ENCODE measurements at regions not wholly inside any gene's neighbourhood (a gene's known extent, or its start where the extent isn't known, plus 50 kb on each side); places are given as distances from the start of the nearest gene placed in this dataset.
"Not testable (repeated sequence)": the region's sequence is repeated elsewhere in the genome, so short reads cannot be mapped to it uniquely, and the experiment has no call there.

DNA sequence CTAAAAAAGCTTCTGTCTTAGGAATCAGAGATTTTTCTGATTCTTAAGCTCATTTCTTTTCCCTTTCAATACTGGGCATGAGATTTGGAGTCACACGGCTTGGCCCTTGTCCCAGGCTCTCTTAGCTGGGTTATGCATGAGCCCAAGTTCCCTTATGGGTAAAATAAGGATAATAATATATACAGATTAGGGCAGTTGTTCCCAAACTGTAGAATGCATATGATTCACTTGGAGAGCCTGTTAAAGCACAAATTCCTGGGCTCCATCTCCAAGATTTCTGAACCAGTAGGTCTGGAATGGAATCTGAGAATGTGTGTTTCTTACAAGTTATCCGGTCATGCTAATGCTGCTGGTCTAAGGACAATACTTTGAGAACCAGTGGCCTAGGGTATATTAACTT is 154.0 kb downstream of the REEP3 start:
- TF ChIP-seq POLR2A (IDR thresholded peaks at IDR 0.05), result no peak
- no peak overlapping the region for H3K27ac ChIP-seq
- no peaks in the 10 kb centered on the region for H3K36me3 ChIP-seq
- no peaks in the 10 kb centered on the region for H3K9me3 ChIP-seq
- peaks cover 0 to 6% (median 0%) of the 10 kb centered on the region in 4 donors for H3K4me1 ChIP-seq
- H3K4me3 ChIP-seq, result no peak overlapping the region
- DNase-seq, result no peak
- no peaks in the 10 kb centered on the region for H3K27me3 ChIP-seq

DNA sequence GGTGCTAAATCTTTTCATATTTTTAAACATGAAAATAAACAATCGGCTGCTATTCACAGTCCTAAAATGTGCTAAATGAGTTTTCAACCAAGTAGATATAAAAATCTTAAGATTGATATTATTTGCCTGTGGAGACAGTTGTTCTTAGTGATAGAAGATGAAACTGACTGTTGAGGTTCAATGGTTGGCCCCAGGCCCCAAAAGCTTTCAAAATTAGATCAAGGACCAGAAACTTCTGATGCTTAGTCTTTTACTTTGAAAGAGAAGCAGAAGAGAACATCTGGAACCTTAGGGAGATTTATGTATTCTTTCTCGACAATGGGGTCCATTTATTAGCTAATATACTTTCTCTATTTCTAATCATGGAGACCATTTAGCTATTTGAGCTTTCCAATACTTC is 155.8 kb downstream of the REEP3 start:
- Histone ChIP-seq H3K36me3 (no peaks in the 10 kb centered on the region), H3K9me3 (no peaks in the 10 kb centered on the region), H3K4me1 (no peaks in the 10 kb centered on the region), H3K4me3 (no peak overlapping the region), H3K27ac (no peak overlapping the region), H3K27me3 (no peaks in the 10 kb centered on the region)
- no peak for DNase-seq
- TF ChIP-seq POLR2A (IDR thresholded peaks at IDR 0.05), result no peak
- TF ChIP-seq, protein P1, sequence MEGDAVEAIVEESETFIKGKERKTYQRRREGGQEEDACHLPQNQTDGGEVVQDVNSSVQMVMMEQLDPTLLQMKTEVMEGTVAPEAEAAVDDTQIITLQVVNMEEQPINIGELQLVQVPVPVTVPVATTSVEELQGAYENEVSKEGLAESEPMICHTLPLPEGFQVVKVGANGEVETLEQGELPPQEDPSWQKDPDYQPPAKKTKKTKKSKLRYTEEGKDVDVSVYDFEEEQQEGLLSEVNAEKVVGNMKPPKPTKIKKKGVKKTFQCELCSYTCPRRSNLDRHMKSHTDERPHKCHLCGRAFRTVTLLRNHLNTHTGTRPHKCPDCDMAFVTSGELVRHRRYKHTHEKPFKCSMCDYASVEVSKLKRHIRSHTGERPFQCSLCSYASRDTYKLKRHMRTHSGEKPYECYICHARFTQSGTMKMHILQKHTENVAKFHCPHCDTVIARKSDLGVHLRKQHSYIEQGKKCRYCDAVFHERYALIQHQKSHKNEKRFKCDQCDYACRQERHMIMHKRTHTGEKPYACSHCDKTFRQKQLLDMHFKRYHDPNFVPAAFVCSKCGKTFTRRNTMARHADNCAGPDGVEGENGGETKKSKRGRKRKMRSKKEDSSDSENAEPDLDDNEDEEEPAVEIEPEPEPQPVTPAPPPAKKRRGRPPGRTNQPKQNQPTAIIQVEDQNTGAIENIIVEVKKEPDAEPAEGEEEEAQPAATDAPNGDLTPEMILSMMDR (IDR thresholded peaks at IDR 0.05), result no peak

DNA sequence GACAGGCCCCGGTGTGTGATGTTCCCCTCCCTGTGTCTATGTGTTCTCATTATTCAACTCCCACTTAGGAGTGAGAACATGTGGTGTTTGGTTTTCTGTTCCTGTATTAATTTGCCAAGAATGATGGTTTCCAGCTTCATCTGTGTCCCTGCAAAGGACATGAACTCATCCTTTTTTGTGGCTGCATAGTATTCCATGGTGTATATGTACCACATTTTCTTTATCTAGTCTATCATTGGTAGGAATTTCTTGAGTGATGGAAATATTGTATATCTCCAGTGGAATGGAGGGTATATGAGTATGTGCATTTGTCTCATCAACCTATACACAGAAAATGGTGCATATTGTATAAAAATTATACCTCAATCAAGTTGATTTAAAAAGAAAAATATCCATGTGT is 159.3 kb downstream of the REEP3 start:
- not testable (repeated sequence) for H3K4me1 ChIP-seq, H3K27me3 ChIP-seq, H3K9me3 ChIP-seq, H3K27ac ChIP-seq, H3K4me3 ChIP-seq, H3K36me3 ChIP-seq, DNase-seq

DNA sequence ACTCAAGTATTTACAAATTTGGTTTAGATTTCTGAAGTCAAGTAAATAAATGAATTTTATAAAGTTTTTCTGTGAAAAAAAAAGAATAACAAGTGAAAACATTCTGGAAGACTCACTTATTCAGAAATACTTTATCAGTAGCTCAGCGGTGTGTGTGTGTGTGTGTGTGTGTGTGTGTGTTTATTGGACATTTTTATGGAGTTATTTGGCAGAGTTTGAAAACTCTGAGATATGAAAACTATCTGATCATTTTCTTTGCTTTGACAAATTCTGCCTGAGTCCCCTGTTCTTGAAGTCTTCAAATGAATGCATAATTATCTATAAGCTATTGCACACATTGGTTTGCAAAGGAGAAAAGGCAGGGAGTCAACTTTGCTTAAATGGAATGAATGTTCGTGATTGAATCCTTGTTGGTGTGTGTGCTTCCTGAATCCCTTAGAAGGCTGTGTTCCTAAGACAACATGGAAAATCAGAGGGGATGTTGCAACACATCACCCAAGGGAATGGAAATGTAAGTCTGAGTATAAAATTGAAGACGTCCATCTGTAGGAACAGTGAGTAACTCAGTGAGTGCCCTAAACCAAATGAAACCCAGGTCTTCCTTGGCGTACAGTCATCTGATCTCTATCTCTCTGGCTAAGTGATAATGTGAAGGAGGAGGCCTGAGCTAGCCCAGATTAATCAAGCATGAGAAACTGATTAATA is 160.9 kb downstream of the REEP3 start:
- H3K27me3 ChIP-seq, result no peaks in the 10 kb centered on the region
- H3K36me3 ChIP-seq, result no peaks in the 10 kb centered on the region
- H3K9me3 ChIP-seq, result no peaks in the 10 kb centered on the region
- H3K4me1 ChIP-seq, result no peaks in the 10 kb centered on the region
- no peak overlapping the region for H3K27ac ChIP-seq
- TF ChIP-seq POLR2A (IDR thresholded peaks at IDR 0.05), result no peak
- TF ChIP-seq, protein P1 (IDR thresholded peaks at IDR 0.05), result no peak
- H3K4me3 ChIP-seq, result no peak overlapping the region
- DNase-seq, result no peak

DNA sequence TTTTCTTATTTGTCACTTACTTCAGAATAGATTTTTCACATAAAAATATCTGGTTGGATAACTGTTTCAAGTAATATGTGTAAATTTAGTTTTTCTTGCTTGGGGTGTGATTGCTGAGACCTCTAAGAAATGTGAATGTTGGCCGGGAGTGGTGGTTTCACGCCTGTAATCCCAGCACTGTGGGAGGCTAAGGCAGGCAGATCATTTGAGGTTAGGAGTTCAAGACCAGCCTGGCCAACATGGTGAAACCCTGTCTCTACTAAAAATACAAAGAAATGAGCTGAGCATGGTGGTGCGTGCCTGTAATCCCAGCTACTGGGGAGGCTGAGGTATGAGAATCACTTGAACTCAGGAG is 161.5 kb downstream of the REEP3 start:
- DNase-seq, H3K9me3 ChIP-seq, H3K36me3 ChIP-seq, H3K4me1 ChIP-seq, H3K4me3 ChIP-seq, H3K27me3 ChIP-seq, H3K27ac ChIP-seq: not testable (repeated sequence)

DNA sequence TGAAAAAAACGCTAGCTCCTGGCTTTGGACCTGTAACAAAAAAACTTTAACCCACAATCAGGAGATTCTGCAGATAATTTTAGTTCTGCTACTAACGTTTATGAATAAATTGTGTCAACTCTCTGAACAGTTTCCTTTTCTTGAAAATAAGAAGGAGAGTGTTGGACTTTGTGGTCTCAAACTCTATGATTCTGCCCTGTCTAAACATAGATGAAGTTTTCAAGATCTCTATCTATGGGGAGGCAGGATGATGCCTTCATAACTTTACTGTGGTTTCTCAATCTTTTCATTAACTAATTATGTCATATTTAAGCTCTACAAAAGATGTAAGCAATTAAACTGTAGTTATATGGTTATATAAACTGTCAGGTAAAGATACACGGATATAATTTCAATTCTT is 162.0 kb downstream of the REEP3 start:
- Histone ChIP-seq H3K27ac (no peak overlapping the region), H3K27me3 (no peaks in the 10 kb centered on the region), H3K4me1 (no peaks in the 10 kb centered on the region), H3K9me3 (no peaks in the 10 kb centered on the region), H3K4me3 (no peak overlapping the region), H3K36me3 (no peaks in the 10 kb centered on the region)
- TF ChIP-seq, protein P1 (IDR thresholded peaks at IDR 0.05), result no peak
- no peak for TF ChIP-seq POLR2A (IDR thresholded peaks at IDR 0.05)
- DNase-seq, result no peak

DNA sequence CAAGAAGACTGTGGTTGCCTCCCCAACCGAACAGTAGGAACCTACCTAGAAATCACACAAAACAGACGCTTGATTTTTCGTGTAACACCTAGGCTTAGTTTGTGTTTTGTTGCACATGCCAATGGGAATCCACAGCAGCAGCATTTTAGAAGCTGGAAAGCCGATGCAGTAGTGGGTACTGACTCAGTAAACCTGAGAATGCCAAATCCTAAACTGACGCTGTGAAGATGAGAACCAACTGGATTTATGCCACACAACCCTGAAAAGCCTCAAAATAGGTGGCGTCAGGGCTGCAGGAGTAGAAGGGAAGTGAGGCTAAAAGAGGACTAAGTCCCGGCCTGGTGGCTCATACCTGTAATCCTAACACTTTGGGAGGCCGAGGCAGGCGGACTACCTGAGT is 162.5 kb downstream of the REEP3 start:
- no peaks in the 10 kb centered on the region for H3K36me3 ChIP-seq
- TF ChIP-seq POLR2A (IDR thresholded peaks at IDR 0.05), result no peak
- TF ChIP-seq, protein P1 (IDR thresholded peaks at IDR 0.05), result no peak
- no peaks in the 10 kb centered on the region for H3K4me1 ChIP-seq
- no peaks in the 10 kb centered on the region for H3K9me3 ChIP-seq
- no peak overlapping the region for H3K4me3 ChIP-seq
- H3K27me3 ChIP-seq, result no peaks in the 10 kb centered on the region
- no peak for DNase-seq
- H3K27ac ChIP-seq, result no peak overlapping the region

All from Peyer's patch (tissue), 4 donors.